NB4 (cell line): ENCODE measurements at regions not wholly inside any gene's neighbourhood (a gene's known extent, or its start where the extent isn't known, plus 50 kb on each side); places are given as distances from the start of the nearest gene placed in this dataset.

Experiments used
- DNase-seq: peaks from one replicate; pipeline ENCODE4 v3.0.0; 2010; ENCODE audit warnings: low read depth
- H3K4me3 ChIP-seq: one replicate; pipeline ENCODE4 v1.5.1; 2011; ENCODE audit warnings: mild to moderate bottlenecking, low read depth, low read length, moderate library complexity
- MYC ChIP-seq: IDR thresholded peaks from 2 replicates; pipeline ENCODE4 v1.6.1; 2011; ENCODE audit warnings: low read depth, low read length
- POLR2A ChIP-seq: IDR thresholded peaks from 2 replicates; pipeline ENCODE4 v1.6.1; 2011; ENCODE audit warnings: mild to moderate bottlenecking; ENCODE audit not compliant: insufficient read length; ENCODE audit errors: extremely low read depth
- TF ChIP-seq, protein P1 (sequence below): IDR thresholded peaks from 2 replicates; pipeline ENCODE4 v1.6.1; 2011; ENCODE audit warnings: low read depth, low read length
- TF ChIP-seq, protein P2 (sequence below): IDR thresholded peaks from one replicate; pipeline ENCODE4 v1.5.1; 2012; ENCODE audit warnings: low read depth, low read length

DNA sequence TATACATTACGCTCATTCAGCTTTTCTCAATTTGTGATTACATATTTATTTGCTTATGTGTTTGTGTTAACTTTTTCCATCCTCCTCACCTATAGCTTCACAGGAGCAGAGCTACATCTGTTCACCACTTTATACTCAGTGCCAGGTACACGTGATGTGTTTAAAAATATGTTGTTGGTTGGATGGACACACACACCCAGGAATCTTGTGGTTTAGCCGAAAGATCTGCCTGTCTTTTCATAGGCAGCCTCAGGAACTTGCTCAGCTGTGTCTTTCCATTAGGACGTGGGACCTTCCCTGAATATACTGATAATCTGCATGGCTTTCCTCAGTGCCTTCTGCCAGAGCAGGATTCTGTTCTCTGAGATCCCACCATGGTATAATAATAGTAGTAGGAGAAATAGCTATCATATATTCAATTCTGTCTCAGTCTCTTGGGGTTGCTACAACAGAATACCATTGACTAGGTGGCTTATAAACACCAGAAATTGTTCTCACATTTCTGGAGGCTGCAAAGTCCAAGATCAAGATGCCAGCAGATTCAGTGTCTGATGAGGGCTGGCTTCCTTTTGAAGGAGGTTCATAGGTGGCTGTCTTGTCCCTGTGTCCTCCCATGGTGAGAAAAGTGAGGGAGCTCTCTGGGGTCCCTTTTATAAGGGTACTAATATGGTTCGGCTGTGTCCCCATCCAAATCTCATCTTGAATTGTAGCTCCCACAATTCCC, 50.0 kb upstream of the SOD3 start:
- TF ChIP-seq MYC = no peak
- TF ChIP-seq POLR2A = no peak
- TF ChIP-seq, protein P1, sequence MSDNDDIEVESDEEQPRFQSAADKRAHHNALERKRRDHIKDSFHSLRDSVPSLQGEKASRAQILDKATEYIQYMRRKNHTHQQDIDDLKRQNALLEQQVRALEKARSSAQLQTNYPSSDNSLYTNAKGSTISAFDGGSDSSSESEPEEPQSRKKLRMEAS = no peak
- TF ChIP-seq, protein P2, sequence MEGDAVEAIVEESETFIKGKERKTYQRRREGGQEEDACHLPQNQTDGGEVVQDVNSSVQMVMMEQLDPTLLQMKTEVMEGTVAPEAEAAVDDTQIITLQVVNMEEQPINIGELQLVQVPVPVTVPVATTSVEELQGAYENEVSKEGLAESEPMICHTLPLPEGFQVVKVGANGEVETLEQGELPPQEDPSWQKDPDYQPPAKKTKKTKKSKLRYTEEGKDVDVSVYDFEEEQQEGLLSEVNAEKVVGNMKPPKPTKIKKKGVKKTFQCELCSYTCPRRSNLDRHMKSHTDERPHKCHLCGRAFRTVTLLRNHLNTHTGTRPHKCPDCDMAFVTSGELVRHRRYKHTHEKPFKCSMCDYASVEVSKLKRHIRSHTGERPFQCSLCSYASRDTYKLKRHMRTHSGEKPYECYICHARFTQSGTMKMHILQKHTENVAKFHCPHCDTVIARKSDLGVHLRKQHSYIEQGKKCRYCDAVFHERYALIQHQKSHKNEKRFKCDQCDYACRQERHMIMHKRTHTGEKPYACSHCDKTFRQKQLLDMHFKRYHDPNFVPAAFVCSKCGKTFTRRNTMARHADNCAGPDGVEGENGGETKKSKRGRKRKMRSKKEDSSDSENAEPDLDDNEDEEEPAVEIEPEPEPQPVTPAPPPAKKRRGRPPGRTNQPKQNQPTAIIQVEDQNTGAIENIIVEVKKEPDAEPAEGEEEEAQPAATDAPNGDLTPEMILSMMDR = no peak
- DNase-seq = no peak

More for the DNA sequence above, 50.0 kb upstream of the SOD3 start:
- H3K4me3 ChIP-seq = no peak overlapping the region
